GM06990 (cell line): ENCODE measurements at regions not wholly inside any gene's neighbourhood (a gene's known extent, or its start where the extent isn't known, plus 50 kb on each side); places are given as distances from the start of the nearest gene placed in this dataset.

Experiments used
- DNase-seq: peaks from one replicate; pipeline ENCODE4 v3.0.0-alpha.2; 2011; ENCODE audit not compliant: insufficient read length; ENCODE audit errors: extremely low read depth
- H3K27me3 ChIP-seq: replicated peaks from 2 replicates; pipeline ENCODE4 v1.6.0; 2011; ENCODE audit warnings: low read length; ENCODE audit not compliant: control insufficient read depth, insufficient read depth
- H3K36me3 ChIP-seq: 2 replicates; pipeline ENCODE4 v1.5.1; 2011; ENCODE audit warnings: low read length; ENCODE audit not compliant: control insufficient read depth, insufficient read depth
- H3K4me3 ChIP-seq: replicated peaks from 2 replicates; pipeline ENCODE4 v1.5.1; 2011; ENCODE audit warnings: low read depth, mild to moderate bottlenecking, control low read depth, low read length
- TF ChIP-seq, protein P1 (sequence below): IDR thresholded peaks from 2 replicates; pipeline ENCODE4 v1.5.1; 2011; ENCODE audit warnings: low read length, control low read depth, mild to moderate bottlenecking, inconsistent platforms; ENCODE audit not compliant: insufficient read depth, poor library complexity, severe bottlenecking

DNA sequence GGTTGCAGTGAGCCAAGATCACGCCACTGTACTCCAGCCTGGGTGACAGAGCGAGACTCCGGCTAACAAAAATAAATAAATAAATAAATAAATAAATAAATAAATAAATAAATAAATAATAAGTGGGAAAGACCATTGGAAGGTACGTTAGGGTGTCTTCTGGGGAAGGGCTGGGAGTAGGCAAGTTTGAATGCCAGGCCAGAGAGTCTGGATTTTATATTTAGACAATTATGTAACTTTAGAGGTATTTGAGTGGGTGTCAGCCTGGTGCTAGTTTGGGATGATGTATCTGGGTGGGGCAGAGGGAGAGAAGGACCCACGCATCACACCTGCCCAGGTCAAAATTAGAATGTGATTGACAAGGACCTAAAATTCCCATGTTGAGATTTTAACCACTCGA lies 73.1 kb upstream of the PRNP start:
- TF ChIP-seq, protein P1, sequence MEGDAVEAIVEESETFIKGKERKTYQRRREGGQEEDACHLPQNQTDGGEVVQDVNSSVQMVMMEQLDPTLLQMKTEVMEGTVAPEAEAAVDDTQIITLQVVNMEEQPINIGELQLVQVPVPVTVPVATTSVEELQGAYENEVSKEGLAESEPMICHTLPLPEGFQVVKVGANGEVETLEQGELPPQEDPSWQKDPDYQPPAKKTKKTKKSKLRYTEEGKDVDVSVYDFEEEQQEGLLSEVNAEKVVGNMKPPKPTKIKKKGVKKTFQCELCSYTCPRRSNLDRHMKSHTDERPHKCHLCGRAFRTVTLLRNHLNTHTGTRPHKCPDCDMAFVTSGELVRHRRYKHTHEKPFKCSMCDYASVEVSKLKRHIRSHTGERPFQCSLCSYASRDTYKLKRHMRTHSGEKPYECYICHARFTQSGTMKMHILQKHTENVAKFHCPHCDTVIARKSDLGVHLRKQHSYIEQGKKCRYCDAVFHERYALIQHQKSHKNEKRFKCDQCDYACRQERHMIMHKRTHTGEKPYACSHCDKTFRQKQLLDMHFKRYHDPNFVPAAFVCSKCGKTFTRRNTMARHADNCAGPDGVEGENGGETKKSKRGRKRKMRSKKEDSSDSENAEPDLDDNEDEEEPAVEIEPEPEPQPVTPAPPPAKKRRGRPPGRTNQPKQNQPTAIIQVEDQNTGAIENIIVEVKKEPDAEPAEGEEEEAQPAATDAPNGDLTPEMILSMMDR, result no peak
- H3K27me3 ChIP-seq, result no peaks in the 10 kb centered on the region
- H3K36me3 ChIP-seq, result no peaks in the 10 kb centered on the region
- no peak for DNase-seq
- H3K4me3 ChIP-seq, result no peak overlapping the region

DNA sequence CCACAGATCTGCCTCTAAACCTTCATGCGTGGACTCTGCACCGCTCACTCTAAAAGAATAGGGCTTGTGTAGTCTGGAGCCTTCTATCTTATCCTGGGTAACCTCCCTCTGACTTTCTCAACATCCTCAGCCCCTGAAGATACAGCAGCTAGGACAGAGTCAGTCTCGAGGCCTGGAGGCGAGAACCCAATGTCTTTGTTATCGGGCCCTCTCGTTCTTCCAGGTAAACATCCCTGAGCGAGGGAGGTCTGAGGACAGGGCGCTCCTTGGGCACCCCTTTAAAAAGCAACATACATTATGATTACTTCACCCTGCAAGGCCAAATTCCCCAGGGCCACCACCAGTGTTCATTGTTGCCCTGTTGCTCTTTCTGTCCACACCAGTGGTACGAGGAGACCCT lies 75.4 kb upstream of the PRNP start:
- DNase-seq, result no peak
- H3K27me3 ChIP-seq, result no peaks in the 10 kb centered on the region
- TF ChIP-seq, protein P1, result no peak
- H3K36me3 ChIP-seq, result no peaks in the 10 kb centered on the region
- H3K4me3 ChIP-seq, result no peak overlapping the region

DNA sequence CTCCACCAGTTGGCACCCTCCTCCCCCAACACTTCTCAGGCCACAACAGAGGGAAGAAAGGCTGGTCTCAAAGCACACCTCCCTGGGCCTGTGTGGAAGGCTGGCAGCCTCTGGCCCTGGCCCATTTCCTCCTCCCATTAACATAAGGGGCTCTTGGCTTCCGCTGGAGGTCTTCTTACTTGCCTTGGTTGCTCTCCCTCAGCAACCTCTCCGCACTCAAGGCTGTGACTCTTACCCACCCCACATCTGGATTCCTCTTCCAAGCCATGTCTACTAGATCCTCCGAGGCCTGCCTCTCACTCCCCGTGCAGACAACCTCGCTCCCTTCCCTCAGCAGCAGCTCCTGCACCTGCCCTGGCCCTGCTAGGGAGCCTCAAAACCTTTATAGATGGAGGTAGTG lies 76.7 kb upstream of the PRNP start:
- no peaks in the 10 kb centered on the region for H3K36me3 ChIP-seq
- no peaks in the 10 kb centered on the region for H3K27me3 ChIP-seq
- TF ChIP-seq, protein P1, result no peak
- no peak for DNase-seq
- H3K4me3 ChIP-seq, result no peak overlapping the region

DNA sequence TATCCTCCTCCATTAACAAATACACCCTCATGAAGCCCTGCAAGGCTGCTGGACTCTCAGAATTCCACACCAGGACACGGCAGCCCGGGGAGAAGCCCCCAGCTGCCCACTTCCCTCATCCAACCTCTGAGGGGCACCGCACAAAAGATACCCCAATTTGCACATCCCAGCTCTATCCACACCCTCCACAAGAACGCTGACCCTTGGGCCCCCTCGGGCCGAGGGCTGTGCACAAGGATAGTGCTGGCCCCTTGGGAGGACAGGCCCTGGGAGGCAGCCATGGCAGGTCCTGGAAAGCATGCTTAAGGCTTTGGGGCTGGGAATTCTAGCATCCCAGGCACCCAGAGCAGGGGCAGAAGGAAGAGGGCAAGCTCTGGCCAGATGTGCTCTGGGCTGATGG lies 77.4 kb upstream of the PRNP start:
- DNase-seq, result no peak
- TF ChIP-seq, protein P1, result no peak
- Histone ChIP-seq H3K4me3 (no peak overlapping the region), H3K27me3 (no peaks in the 10 kb centered on the region), H3K36me3 (no peaks in the 10 kb centered on the region)

DNA sequence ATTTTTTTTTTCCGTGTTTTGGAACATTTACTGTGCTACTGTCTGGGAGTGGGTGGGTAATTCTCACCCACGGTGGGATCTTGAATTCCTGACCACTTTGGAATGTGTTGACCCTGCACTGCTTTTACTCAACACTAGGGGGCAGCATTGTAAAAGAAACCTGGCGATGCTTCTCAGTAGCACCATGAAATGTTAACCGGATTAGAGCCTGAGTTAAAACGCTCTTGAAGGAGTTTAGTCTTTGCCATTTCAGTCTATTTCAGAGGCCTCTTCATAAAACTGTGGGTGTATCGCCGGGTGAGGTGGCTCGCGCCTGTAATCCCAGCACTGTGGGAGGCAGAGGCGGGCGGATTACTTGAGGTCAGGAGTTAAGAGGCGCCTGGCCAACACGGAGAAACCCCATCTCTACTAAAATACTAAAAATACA lies 79.0 kb upstream of the PRNP start:
- no peak overlapping the region for H3K4me3 ChIP-seq
- H3K27me3 ChIP-seq, result no peaks in the 10 kb centered on the region; the same call in 1 of the 2 replicates
- H3K36me3 ChIP-seq, result no peaks in the 10 kb centered on the region
- peak; percentile 47 for DNase-seq
- TF ChIP-seq, protein P1, result peak; percentile 79

DNA sequence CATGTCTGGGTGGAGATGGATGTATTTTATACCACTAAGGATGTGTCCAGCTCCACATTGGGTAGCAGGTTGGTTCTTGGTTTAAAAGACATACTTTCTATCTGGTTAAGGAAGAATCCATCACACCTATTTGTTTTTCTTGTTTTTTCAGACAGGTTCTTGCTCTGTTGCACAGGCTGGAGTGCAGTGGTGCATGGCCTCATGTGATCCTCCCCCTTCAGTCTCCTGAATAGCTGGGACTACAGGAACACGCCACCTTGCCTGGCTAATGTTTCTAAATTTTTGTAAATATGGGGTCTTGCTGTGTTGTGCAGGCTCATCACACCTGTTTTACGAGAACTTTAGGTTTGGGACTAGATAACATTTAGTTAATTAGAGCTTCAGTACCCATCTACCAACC lies 80.2 kb upstream of the PRNP start:
- H3K4me3 ChIP-seq, result no peak overlapping the region
- TF ChIP-seq, protein P1, result no peak
- DNase-seq, result no peak
- no peaks in the 10 kb centered on the region for H3K36me3 ChIP-seq
- no peaks in the 10 kb centered on the region; the same call in none of the 2 replicates for H3K27me3 ChIP-seq
